Large intestine (tissue), 3 donors: ENCODE measurements at regions not wholly inside any gene's neighbourhood (a gene's known extent, or its start where the extent isn't known, plus 50 kb on each side); places are given as distances from the start of the nearest gene placed in this dataset.
"Not testable (repeated sequence)": the region's sequence is repeated elsewhere in the genome, so short reads cannot be mapped to it uniquely, and the experiment has no call there.

Experiments used
- DNase-seq, 2 donors: peaks; one replicate each; pipeline versions ENCODE4 v3.0.0 to v3.0.0-alpha.2; 2013
- H3K27ac ChIP-seq: one replicate; pipeline ENCODE4 v1.5.1; 2013; ENCODE audit warnings: low read length
- H3K27me3 ChIP-seq: 2 replicates; pipeline ENCODE4 v1.6.1; 2013; ENCODE audit warnings: low read length; ENCODE audit not compliant: control insufficient read depth, insufficient read depth
- H3K36me3 ChIP-seq: 2 replicates; pipeline ENCODE4 v1.6.1; 2013; ENCODE audit warnings: low read length; ENCODE audit not compliant: control insufficient read depth, insufficient read depth
- H3K4me1 ChIP-seq: one replicate; pipeline ENCODE4 v1.6.1; 2013; ENCODE audit warnings: low read length; ENCODE audit not compliant: control insufficient read depth, insufficient read depth
- H3K4me3 ChIP-seq: one replicate; pipeline ENCODE4 v1.5.1; 2013; ENCODE audit warnings: low read length
- H3K9me3 ChIP-seq: one replicate; pipeline ENCODE4 v1.6.1; 2013; ENCODE audit warnings: mild to moderate bottlenecking, low read depth, low read length, moderate library complexity; ENCODE audit not compliant: control insufficient read depth
- WGBS: methylation state at CpG from one replicate; pipeline ENCODE4 v1.1.5; 2013; ENCODE audit warnings: low lambda C conversion rate; ENCODE audit not compliant: insufficient coverage; 5-methylcytosine and 5-hydroxymethylcytosine counted together

- no peak overlapping the region for H3K27ac ChIP-seq
- no CpG with 5 or more reads among the region's 3 CpGs for WGBS
- peaks cover 8% of the 10 kb centered on the region for H3K4me1 ChIP-seq
- H3K4me3 ChIP-seq, result no peak overlapping the region
- DNase-seq, result no peak
- H3K9me3 ChIP-seq, result no peaks in the 10 kb centered on the region
- H3K36me3 ChIP-seq, result no peaks in the 10 kb centered on the region
- H3K27me3 ChIP-seq, result no peaks in the 10 kb centered on the region
These were observed 587.7 kb downstream of the C12orf50 start for GRCh38 chr12:87441511-87441910.

DNA sequence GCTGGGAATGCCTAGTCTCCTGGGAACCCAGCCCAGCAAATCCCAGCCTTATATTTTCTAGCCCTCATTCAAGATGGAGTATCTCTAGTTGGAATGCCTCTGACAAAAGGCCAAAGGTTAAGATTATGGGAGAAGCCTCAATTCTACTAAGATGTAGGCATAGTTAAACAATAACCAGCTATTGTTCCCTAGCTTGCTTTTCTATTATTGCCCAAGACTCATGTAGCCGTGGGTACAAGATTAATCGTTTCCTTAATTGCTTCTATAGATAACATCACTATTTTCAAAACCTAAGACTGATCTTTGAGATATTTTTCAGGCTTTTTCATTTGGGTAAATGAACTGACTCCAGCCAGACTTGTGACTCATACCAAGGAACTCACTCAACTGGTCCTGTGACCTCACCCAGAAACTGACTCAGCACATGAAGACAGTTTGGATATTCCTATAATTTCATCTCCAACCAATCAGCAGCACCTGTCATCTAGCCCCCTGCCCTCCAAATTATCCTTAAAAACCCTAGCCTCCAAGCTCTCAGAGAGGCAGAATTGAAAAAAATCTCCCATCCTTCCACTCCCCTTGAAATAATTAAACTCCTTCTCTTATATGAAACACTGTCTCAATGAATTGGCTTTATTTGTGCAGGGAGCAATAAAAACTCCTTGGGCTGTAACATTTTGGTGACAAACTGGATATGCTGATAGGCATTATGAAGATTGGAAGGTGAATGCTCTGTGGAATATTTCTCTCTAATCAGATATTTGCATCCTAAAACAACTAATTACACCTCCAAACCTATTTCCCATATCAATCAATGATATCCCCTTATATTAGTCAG, 589.0 kb downstream of the C12orf50 start:
- DNase-seq, result peak; percentile 31 to 65
- Histone ChIP-seq H3K27ac (peak overlapping the region; percentile 43), H3K9me3 (no peaks in the 10 kb centered on the region), H3K4me1 (peaks cover 8% of the 10 kb centered on the region), H3K27me3 (no peaks in the 10 kb centered on the region), H3K4me3 (no peak overlapping the region), H3K36me3 (no peaks in the 10 kb centered on the region)
- 7% methylated on average over 2 of the region's 2 CpGs for WGBS

DNA sequence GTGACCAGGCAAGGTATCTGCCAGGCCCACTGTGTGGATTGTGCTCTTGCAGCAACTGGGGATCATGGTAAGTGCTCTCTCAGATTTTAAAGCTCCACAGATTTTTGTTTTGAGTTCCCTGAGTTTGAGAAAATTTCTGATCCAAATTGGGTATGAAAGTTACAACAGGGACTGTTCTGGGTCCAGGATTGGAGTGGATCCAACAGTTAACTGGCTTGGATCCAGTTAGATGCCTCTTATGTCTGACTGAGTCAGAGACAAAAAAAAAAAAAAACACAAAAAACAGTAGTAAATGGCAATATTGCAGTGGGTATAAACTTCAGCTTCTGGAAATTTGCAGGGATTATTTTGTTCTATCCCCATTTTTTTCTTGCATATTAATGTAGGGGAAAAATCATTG, 598.8 kb downstream of the C12orf50 start:
- no peak for DNase-seq
- no peak overlapping the region for H3K4me3 ChIP-seq
- H3K9me3 ChIP-seq, result peaks cover 16% of the 10 kb centered on the region
- H3K27me3 ChIP-seq, result no peaks in the 10 kb centered on the region
- no peak overlapping the region for H3K27ac ChIP-seq
- no peaks in the 10 kb centered on the region for H3K4me1 ChIP-seq
- no peaks in the 10 kb centered on the region for H3K36me3 ChIP-seq

DNA sequence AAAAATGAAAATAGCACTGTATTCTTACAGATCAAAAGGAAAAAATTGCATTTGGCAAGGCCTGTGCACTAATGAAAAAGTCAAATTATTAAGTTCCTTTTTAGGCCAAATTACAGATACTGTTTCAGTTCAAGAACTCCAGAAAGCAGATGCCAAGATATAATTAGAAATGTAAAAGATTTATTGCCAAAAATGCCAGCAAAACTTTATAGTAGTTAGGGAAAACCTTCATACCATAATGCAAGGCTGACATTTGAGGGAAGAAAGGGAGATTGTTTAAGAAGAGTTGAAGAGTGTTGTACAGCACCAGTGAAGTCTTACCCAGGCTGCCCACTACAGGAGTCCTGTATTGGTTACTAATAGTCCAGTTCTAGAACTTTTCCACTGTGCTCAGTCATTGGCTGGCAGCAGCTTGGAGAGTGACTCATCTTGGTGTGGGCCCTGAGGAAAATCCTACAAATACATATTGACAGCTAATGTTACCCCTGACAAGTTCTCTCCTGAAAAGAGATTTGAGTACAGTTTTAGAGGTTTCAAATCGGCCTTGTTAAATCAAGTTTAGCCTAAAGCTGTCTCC, 600.4 kb downstream of the C12orf50 start:
- Histone ChIP-seq H3K27ac (no peak overlapping the region), H3K36me3 (no peaks in the 10 kb centered on the region), H3K4me3 (no peak overlapping the region), H3K4me1 (no peaks in the 10 kb centered on the region), H3K27me3 (no peaks in the 10 kb centered on the region), H3K9me3 (peaks cover 16% of the 10 kb centered on the region)
- no peak for DNase-seq
- no CpG with 5 or more reads among the region's 1 CpG for WGBS

DNA sequence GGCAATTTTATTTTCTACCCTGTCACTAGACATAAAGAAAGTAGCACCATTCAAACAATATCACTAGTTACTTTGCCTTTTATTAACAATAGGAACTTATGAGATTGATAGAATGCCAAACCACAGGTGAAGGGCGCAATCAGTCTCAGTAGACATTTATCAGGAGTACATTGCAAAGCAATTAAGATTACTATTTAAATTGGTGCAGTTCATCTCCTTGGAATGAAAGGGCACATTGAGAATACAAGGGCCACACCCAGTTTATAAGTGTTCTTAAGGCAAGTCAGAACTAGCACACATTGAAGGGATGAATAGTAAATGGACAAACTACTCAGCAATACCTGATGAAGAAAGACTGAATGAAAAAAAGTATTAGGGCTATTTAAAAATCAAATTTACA, 601.4 kb downstream of the C12orf50 start:
- H3K4me1 ChIP-seq, result no peaks in the 10 kb centered on the region
- no peak overlapping the region for H3K27ac ChIP-seq
- DNase-seq, result no peak
- H3K4me3 ChIP-seq, result no peak overlapping the region
- H3K36me3 ChIP-seq, result no peaks in the 10 kb centered on the region
- peaks cover 16% of the 10 kb centered on the region for H3K9me3 ChIP-seq
- WGBS, result no CpG with 5 or more reads among the region's 1 CpG
- no peaks in the 10 kb centered on the region for H3K27me3 ChIP-seq

- DNase-seq, result no peak
- H3K36me3 ChIP-seq, result no peaks in the 10 kb centered on the region
- no peak overlapping the region for H3K4me3 ChIP-seq
- no peaks in the 10 kb centered on the region for H3K27me3 ChIP-seq
- H3K27ac ChIP-seq, result no peak overlapping the region
- no peaks in the 10 kb centered on the region for H3K4me1 ChIP-seq
- WGBS, result no CpG with 5 or more reads among the region's 2 CpGs
- H3K9me3 ChIP-seq, result peaks cover 16% of the 10 kb centered on the region
These were observed 603.2 kb downstream of the C12orf50 start for GRCh38 chr12:87425942-87426554.

DNA sequence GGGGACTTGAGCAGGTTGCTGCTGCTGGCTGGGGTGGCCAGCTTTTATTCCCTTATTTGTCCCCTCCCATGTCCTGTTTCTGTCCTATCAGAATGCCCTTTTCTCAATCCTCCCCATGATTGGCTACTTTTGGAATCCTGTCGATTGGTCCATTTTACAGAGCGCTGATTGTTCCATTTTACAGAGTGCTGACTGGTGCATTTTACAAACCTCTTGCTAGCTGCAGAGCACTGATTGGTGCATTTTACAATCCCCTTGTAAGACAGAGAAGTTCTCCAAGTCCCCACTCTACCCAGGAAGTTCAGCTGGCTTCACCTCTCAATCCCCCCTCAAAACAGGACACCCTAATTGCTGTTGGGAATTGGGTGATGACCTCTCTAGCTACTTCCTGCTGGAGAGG, 608.0 kb downstream of the C12orf50 start:
- H3K4me1 ChIP-seq, H3K4me3 ChIP-seq, H3K27me3 ChIP-seq, H3K27ac ChIP-seq, DNase-seq, H3K9me3 ChIP-seq, H3K36me3 ChIP-seq: not testable (repeated sequence)
- no CpG with 5 or more reads among the region's 2 CpGs for WGBS

DNA sequence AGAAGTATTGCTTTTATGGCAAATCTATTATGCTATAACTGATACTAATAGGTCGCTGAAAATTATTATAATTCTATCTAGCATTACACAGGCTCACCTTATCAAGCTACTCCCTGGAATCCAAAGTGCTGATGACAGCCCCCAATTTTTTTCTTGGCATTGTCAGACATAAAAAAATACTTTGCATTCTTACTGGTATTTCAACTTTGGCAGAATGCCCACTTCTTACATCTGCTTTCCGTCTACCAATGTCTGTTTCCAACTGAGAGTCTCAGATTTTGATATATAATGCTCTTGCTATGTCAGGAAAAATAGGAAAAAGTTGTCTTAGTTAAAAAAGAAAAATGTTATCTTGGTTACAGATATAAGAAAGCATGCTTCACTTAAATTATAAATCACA, 615.4 kb downstream of the C12orf50 start:
- no peaks in the 10 kb centered on the region for H3K4me1 ChIP-seq
- no peaks in the 10 kb centered on the region for H3K27me3 ChIP-seq
- H3K27ac ChIP-seq, result no peak overlapping the region
- H3K4me3 ChIP-seq, result no peak overlapping the region
- no peaks in the 10 kb centered on the region for H3K36me3 ChIP-seq
- DNase-seq, result no peak
- 40% methylated on average over 1 of the region's 2 CpGs for WGBS
- H3K9me3 ChIP-seq, result no peaks in the 10 kb centered on the region

DNA sequence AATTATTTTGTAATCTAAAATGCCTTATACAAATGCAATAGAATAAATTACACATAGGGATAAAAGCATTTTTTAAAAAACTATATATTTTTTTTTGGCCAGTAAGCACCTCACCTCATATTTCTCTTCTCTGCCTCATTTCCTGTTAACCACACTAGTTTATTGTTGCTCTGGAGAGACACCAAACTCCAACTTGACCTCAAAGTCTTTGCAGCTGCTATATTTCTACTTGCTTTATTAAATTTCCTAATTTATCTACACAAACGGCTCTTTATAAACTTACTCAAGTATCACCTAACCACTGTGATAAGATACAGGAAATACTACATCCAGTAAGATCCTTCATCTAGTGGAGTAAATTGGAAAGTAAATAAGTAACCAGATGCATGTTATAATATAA, 622.3 kb downstream of the C12orf50 start:
- Histone ChIP-seq H3K27ac (no peak overlapping the region), H3K27me3 (no peaks in the 10 kb centered on the region), H3K36me3 (no peaks in the 10 kb centered on the region), H3K4me3 (no peak overlapping the region), H3K4me1 (no peaks in the 10 kb centered on the region), H3K9me3 (no peaks in the 10 kb centered on the region)
- DNase-seq, result no peak
- 29% methylated on average over 1 of the region's 1 CpG for WGBS

- H3K27ac ChIP-seq, result no peak overlapping the region
- no peaks in the 10 kb centered on the region for H3K27me3 ChIP-seq
- no peak overlapping the region for H3K4me3 ChIP-seq
- no peaks in the 10 kb centered on the region for H3K4me1 ChIP-seq
- DNase-seq, result no peak
- H3K36me3 ChIP-seq, result no peaks in the 10 kb centered on the region
- no peaks in the 10 kb centered on the region for H3K9me3 ChIP-seq
These were observed 623.3 kb downstream of the C12orf50 start for GRCh38 chr12:87405918-87406317.

GRCh38 chr12:87394168-87394567, 635.0 kb downstream of the C12orf50 start:
- no CpG with 5 or more reads among the region's 4 CpGs for WGBS
- not testable (repeated sequence) for DNase-seq, H3K36me3 ChIP-seq, H3K27ac ChIP-seq, H3K9me3 ChIP-seq, H3K27me3 ChIP-seq, H3K4me3 ChIP-seq, H3K4me1 ChIP-seq
